ENCODE measurements at regions not wholly inside any gene's neighbourhood (a gene's known extent, or its start where the extent isn't known, plus 50 kb on each side); places are given as distances from the start of the nearest gene placed in this dataset.

DNA sequence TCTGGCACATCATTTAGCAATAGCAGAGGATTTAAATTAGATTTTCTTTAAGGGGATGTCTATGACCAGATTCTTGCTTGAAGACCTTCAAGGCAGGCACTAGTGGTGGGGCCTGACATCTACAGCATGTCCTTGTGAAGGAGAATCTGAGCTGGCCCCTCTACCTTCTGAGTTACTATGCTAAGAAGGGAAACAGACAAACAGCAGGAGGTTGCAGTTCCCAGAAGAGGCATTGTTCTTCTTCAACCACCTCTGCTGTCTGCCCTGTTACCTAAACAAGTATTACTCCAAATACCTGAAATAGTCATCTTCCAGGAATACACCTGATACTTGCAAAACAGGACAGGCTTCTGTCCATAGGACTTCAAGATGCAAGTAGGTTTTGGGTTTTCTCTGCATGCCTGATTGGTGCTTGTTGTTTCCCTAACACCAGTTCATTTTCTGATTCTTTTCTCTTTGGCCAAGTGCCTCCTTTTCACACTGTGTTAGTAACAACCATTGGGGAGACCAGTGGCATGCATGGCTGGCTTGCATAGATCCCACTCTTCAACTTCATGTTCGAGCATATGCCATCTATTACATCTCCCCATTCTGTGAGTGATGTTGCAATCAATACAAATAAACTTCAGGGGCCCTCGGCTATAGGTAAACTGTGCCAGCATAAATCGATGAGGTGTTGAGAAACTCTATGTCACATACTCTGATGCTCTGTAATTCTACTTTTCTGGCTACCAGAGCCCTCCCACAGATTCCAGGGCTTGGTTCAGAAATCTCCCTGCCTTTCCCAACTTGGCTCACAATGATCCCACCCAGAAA, 93.0 kb upstream of the DUSP10 start:
- TF ChIP-seq, protein P1, sequence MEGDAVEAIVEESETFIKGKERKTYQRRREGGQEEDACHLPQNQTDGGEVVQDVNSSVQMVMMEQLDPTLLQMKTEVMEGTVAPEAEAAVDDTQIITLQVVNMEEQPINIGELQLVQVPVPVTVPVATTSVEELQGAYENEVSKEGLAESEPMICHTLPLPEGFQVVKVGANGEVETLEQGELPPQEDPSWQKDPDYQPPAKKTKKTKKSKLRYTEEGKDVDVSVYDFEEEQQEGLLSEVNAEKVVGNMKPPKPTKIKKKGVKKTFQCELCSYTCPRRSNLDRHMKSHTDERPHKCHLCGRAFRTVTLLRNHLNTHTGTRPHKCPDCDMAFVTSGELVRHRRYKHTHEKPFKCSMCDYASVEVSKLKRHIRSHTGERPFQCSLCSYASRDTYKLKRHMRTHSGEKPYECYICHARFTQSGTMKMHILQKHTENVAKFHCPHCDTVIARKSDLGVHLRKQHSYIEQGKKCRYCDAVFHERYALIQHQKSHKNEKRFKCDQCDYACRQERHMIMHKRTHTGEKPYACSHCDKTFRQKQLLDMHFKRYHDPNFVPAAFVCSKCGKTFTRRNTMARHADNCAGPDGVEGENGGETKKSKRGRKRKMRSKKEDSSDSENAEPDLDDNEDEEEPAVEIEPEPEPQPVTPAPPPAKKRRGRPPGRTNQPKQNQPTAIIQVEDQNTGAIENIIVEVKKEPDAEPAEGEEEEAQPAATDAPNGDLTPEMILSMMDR (conservative IDR thresholded peaks at IDR 0.05), result no peak
- TF ChIP-seq ZFX (IDR thresholded peaks at IDR 0.05), result no peak
- no peak overlapping the region for H3K27ac ChIP-seq

DNA sequence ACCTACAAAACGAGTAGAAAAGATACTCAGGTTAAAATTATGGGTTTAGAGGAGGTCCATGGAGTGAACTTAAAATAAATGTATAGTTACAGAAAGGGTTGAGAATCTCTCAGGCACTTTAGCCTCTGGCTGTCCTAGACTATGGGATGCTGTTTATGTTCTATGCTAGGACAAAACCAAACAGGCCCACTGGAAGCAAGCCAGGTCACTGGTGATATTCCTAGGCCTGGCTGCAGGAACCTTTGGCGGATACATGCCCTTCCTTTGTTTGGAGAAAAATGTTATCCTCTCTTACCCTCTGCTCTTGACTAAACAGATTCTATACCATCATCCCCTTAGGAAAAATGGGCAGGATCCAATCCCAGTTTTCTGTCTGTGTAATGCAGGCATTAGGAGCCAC, 90.7 kb upstream of the DUSP10 start:
- TF ChIP-seq, protein P1 (conservative IDR thresholded peaks at IDR 0.05), result no peak
- no peak for TF ChIP-seq ZFX (IDR thresholded peaks at IDR 0.05)
- H3K27ac ChIP-seq, result no peak overlapping the region

DNA sequence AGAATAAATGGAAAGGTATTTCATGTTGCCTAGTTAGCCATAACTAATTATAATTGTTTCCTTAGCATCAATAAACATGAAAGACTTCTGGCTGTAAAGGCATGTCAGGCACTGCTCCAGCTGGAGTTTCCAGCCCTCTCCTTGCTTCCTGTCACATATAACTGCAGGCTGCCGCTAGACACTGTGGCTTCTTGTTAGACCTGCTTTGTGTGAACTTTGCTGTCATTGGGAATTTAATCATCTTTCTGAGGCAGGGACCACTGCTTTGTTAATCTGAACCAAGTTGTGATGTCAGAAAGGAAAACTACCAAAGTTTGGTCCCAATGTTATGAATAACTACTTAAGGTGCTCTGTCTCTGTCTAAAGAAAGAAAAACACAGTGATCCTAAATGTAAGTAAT, 90.3 kb upstream of the DUSP10 start:
- H3K27ac ChIP-seq, result no peak overlapping the region
- TF ChIP-seq, protein P1 (conservative IDR thresholded peaks at IDR 0.05), result no peak
- no peak for TF ChIP-seq ZFX (IDR thresholded peaks at IDR 0.05)

DNA sequence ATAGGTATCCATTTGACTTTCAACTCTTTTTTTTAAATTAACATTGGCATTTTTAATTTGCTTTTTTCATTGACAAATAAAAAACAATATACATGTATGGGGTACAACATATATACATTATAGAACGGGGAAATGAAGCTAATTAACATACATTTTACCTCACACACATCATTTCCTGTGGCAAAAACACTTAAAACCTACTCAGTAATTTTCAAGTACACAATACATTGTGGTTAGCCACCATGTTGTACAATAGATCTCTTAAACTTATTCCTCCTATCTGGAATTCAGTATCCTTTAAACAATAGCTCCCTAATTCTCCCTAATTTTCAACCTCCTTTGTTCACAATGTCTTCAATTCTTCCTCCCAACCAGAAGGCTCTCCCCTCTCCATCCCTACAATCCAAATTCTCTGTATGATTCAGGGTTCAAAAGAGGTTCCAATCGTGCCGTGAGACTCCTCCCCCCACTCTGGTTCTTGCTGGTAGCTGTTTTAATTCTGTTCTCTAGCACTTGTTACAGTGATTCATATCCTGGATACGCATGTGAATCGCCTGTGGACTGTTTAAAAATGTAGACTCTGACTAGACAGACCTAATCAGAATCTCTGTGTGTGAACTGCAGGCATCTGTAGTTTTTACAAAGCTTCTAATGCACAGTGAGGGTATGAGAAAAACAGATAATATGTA, 87.6 kb upstream of the DUSP10 start:
- TF ChIP-seq ZFX (IDR thresholded peaks at IDR 0.05), result no peak
- TF ChIP-seq, protein P1 (conservative IDR thresholded peaks at IDR 0.05), result no peak
- no peak overlapping the region for H3K27ac ChIP-seq

DNA sequence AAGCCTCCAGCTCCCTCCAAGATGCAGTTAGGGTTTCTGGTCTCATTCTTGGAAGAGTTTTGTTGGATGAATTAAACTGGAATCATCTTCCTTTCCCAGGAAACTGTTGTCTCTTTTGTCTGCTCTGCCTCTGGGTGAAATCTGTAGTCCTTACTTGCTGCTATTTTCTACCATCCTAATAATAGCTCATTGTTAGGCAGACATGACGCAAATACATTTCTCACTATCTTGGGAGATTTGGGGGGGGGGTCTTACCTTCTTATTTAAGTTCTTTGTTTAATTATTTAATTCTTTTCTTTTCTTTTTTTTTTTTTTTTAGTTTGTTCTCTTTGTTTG, 85.4 kb upstream of the DUSP10 start:
- H3K27ac ChIP-seq, result no peak overlapping the region
- TF ChIP-seq ZFX (IDR thresholded peaks at IDR 0.05), result no peak
- TF ChIP-seq, protein P1 (conservative IDR thresholded peaks at IDR 0.05), result no peak

- no peak overlapping the region for H3K27ac ChIP-seq
- TF ChIP-seq, protein P1 (conservative IDR thresholded peaks at IDR 0.05), result no peak
- no peak for TF ChIP-seq ZFX (IDR thresholded peaks at IDR 0.05)
Observed at GRCh38 chr1:221824909-221825308, 83.0 kb upstream of the DUSP10 start.

DNA sequence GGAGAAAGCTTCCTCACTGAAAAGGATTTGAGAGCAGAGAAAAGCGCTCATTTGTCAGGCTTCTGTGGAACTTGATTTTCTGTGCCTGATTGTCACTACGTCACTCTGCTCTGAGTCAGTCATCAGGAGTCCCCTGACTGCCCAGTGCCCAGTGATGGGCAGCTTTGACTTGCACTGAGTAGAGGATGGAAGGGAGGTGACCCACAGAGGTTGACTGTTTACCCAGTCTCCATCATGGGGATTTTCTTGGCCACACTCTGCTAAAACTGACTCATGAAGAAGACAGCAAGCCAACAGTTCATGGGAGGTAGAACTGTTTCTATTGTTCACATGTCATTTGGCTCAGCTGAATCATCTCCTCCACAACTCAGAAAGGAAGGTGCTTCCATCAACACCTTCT, 82.1 kb upstream of the DUSP10 start:
- no peak overlapping the region for H3K27ac ChIP-seq
- no peak for TF ChIP-seq ZFX (IDR thresholded peaks at IDR 0.05)
- TF ChIP-seq, protein P1 (conservative IDR thresholded peaks at IDR 0.05), result no peak

Data from C4-2B (cell line).